B cell (primary cell): ENCODE measurements at regions not wholly inside any gene's neighbourhood (a gene's known extent, or its start where the extent isn't known, plus 50 kb on each side); places are given as distances from the start of the nearest gene placed in this dataset.

Source experiments
- EZH2 ChIP-seq: IDR thresholded peaks from 2 replicates; pipeline ENCODE4 v1.6.1; 2012; ENCODE audit warnings: borderline replicate concordance, low read depth, mild to moderate bottlenecking, moderate library complexity, low read length; ENCODE audit not compliant: insufficient read depth, poor library complexity, severe bottlenecking
- TF ChIP-seq, protein P1 (sequence below): fragments of 200-600 bp; IDR thresholded peaks from one replicate; pipeline ENCODE4 v1.8.0; 2022; ENCODE audit warnings: antibody characterized with exemption, mild to moderate bottlenecking

DNA sequence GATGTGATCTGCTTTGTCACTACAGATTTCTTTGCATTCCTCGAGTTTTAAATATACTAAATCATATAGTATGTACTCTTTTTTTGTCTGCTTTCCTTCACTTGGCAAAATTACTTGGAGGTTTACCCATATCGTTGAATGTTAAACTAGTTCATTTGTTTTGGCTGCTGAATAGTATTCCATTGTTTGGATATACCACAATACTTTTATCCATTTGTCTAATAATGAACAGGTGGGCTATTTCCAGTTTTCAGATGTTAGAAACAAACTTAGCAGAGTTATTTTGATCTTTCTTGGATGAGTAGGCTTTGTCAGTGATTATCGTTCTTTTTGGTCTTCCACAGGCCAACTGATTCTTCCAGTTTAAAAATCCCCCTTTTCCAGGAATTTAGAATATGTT, 154.0 kb upstream of the TGFBR2 start:
- TF ChIP-seq, protein P1, sequence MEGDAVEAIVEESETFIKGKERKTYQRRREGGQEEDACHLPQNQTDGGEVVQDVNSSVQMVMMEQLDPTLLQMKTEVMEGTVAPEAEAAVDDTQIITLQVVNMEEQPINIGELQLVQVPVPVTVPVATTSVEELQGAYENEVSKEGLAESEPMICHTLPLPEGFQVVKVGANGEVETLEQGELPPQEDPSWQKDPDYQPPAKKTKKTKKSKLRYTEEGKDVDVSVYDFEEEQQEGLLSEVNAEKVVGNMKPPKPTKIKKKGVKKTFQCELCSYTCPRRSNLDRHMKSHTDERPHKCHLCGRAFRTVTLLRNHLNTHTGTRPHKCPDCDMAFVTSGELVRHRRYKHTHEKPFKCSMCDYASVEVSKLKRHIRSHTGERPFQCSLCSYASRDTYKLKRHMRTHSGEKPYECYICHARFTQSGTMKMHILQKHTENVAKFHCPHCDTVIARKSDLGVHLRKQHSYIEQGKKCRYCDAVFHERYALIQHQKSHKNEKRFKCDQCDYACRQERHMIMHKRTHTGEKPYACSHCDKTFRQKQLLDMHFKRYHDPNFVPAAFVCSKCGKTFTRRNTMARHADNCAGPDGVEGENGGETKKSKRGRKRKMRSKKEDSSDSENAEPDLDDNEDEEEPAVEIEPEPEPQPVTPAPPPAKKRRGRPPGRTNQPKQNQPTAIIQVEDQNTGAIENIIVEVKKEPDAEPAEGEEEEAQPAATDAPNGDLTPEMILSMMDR = no peak
- TF ChIP-seq EZH2 = no peak
